SU-DHL-6 (cell line): ENCODE measurements at regions not wholly inside any gene's neighbourhood (a gene's known extent, or its start where the extent isn't known, plus 50 kb on each side); places are given as distances from the start of the nearest gene placed in this dataset.

Experiments
- H2AFZ ChIP-seq: fragments of 200-600 bp; sonication (generic); 2 replicates; pipeline ENCODE4 v1.6.1; 2014; ENCODE audit warnings: low read depth, mild to moderate bottlenecking, moderate library complexity, mixed read lengths, antibody characterized with exemption, low read length; ENCODE audit not compliant: severe bottlenecking
- H3F3A ChIP-seq: fragments of 200-600 bp; shearing (Covaris generic); 2 replicates; pipeline ENCODE4 v1.6.0; 2016; ENCODE audit warnings: antibody characterized with exemption, mild to moderate bottlenecking; ENCODE audit not compliant: insufficient read depth
- H3K27ac ChIP-seq: fragments of 200-600 bp; sonication (generic); 2 replicates; pipeline ENCODE4 v1.5.1; 2016; ENCODE audit warnings: low read depth, mild to moderate bottlenecking, low read length, moderate library complexity, mixed read lengths
- H3K27me3 ChIP-seq: fragments of 200-600 bp; sonication (generic), shearing (Covaris generic); 2 replicates; pipeline ENCODE4 v1.6.0; 2014; ENCODE audit warnings: mild to moderate bottlenecking, low read length
- H3K36me3 ChIP-seq: fragments of 200-600 bp; sonication (generic); 2 replicates; pipeline ENCODE4 v1.6.1; 2014; ENCODE audit warnings: mild to moderate bottlenecking, low read length, mixed read lengths
- H3K4me2 ChIP-seq: fragments of 300-600, 200-600 bp; shearing (Covaris generic), sonication (generic); 2 replicates; pipeline ENCODE4 v1.6.0; 2014; ENCODE audit warnings: low read length, low read depth, mild to moderate bottlenecking; ENCODE audit not compliant: poor library complexity, severe bottlenecking
- H3K4me3 ChIP-seq: fragments of 200-600 bp; sonication (generic); 2 replicates; pipeline ENCODE4 v1.5.1; 2014; ENCODE audit warnings: antibody characterized with exemption, low read length, mild to moderate bottlenecking, mixed read lengths; ENCODE audit not compliant: insufficient read depth, poor library complexity, severe bottlenecking
- H3K79me2 ChIP-seq: fragments of 200-600 bp; sonication (generic); 2 replicates; pipeline ENCODE4 v1.6.1; 2014; ENCODE audit warnings: mild to moderate bottlenecking, low read length, moderate library complexity; ENCODE audit not compliant: insufficient read depth
- H3K9ac ChIP-seq: fragments of 200-600 bp; sonication (generic); 2 replicates; pipeline ENCODE4 v1.7.0; 2014; ENCODE audit warnings: mild to moderate bottlenecking, low read length
- H3K9me2 ChIP-seq: fragments of 200-600 bp; sonication (generic); replicated peaks from 2 replicates; pipeline ENCODE4 v1.6.1; 2014; ENCODE audit warnings: low read length; ENCODE audit not compliant: insufficient read depth
- H3K9me3 ChIP-seq: fragments of 200-600 bp; sonication (generic); 2 replicates; pipeline ENCODE4 v1.6.1; 2014; ENCODE audit warnings: low read length, mixed read lengths; ENCODE audit not compliant: insufficient read depth
- H4K20me1 ChIP-seq: fragments of 200-600 bp; sonication (generic); 2 replicates; pipeline ENCODE4 v1.6.1; 2014; ENCODE audit warnings: low read depth, mild to moderate bottlenecking, antibody characterized with exemption, low read length, moderate library complexity, mixed read lengths
- EZH2phosphoT487 ChIP-seq: fragments of 200-600 bp; sonication (generic), shearing (Covaris generic); conservative IDR thresholded peaks from 2 replicates; pipeline ENCODE4 v1.6.1; 2018; ENCODE audit warnings: mild to moderate bottlenecking, antibody characterized with exemption, low read length, moderate library complexity, mixed read lengths
- TF ChIP-seq, protein P1 (sequence below): fragments of 200-600 bp; sonication (generic); IDR thresholded peaks from one replicate; pipeline ENCODE4 v1.5.1; 2017; ENCODE audit warnings: antibody characterized with exemption, mild to moderate bottlenecking, low read length, moderate library complexity; ENCODE audit not compliant: insufficient read depth, poor library complexity, severe bottlenecking

DNA sequence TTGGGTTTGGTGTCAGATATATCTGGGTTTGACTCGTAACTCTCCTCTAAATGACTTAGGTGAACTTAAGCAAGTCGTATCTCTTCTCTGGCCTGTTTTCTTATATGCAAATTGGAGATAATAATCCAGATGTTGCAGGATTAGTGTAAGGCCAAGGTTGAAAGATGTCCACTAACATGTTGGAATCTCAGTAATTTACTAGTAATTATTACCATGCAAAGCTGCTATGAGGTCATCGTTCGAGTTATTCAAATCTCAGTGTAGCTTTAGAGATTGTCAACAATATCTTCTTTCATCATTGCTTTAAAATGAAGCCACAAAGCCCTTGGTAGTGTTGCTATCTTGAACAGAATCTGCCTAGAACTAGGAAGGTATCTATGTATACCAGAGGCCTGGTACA, 437.7 kb upstream of the KLF4 start:
- H2AFZ ChIP-seq = no peak overlapping the region
- H3K79me2 ChIP-seq = no peaks in the 10 kb centered on the region
- no peak overlapping the region for H3K9ac ChIP-seq
- no peaks in the 10 kb centered on the region for H4K20me1 ChIP-seq
- no peaks in the 10 kb centered on the region for H3K9me2 ChIP-seq
- H3K9me3 ChIP-seq = no peaks in the 10 kb centered on the region
- no peaks in the 10 kb centered on the region for H3F3A ChIP-seq
- H3K36me3 ChIP-seq = no peaks in the 10 kb centered on the region
- H3K4me3 ChIP-seq = no peak overlapping the region
- H3K27ac ChIP-seq = no peak overlapping the region
- no peak overlapping the region for H3K4me2 ChIP-seq
- no peaks in the 10 kb centered on the region for H3K27me3 ChIP-seq
- TF ChIP-seq EZH2phosphoT487 = no peak
- TF ChIP-seq, protein P1, sequence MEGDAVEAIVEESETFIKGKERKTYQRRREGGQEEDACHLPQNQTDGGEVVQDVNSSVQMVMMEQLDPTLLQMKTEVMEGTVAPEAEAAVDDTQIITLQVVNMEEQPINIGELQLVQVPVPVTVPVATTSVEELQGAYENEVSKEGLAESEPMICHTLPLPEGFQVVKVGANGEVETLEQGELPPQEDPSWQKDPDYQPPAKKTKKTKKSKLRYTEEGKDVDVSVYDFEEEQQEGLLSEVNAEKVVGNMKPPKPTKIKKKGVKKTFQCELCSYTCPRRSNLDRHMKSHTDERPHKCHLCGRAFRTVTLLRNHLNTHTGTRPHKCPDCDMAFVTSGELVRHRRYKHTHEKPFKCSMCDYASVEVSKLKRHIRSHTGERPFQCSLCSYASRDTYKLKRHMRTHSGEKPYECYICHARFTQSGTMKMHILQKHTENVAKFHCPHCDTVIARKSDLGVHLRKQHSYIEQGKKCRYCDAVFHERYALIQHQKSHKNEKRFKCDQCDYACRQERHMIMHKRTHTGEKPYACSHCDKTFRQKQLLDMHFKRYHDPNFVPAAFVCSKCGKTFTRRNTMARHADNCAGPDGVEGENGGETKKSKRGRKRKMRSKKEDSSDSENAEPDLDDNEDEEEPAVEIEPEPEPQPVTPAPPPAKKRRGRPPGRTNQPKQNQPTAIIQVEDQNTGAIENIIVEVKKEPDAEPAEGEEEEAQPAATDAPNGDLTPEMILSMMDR = no peak

DNA sequence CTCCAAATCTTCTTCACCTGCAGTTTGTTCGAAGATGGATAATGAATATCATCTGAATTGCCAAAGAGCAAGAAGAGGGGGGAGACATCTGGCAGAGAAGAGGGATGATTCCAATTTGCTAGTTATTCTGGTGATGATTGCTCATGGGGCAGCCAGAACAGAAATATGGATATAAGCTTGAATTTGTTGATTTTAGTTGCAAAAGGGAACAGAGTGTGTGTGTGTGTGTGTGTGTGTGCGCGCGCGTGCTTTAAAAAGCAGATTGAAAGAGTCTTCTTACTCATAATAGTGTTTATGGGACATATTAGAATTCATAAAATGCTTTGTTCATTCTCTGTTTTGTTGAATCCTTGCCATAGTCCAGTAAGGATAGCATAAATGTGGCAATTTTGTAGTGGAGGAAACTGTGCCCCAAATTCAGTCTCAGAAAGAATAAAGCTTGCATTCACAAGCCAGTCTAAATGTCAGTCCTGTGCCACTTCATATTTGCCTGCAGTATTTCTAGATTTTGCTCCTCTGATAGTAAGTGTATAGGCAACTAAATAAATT, 436.3 kb upstream of the KLF4 start:
- no peak overlapping the region for H3K4me2 ChIP-seq
- no peaks in the 10 kb centered on the region for H3K27me3 ChIP-seq
- no peaks in the 10 kb centered on the region for H4K20me1 ChIP-seq
- H3K9me3 ChIP-seq = no peaks in the 10 kb centered on the region
- H3K9ac ChIP-seq = no peak overlapping the region
- no peaks in the 10 kb centered on the region for H3K79me2 ChIP-seq
- H3K9me2 ChIP-seq = no peaks in the 10 kb centered on the region
- no peak overlapping the region for H3K4me3 ChIP-seq
- TF ChIP-seq EZH2phosphoT487 = no peak
- TF ChIP-seq, protein P1 = no peak
- no peaks in the 10 kb centered on the region for H3K36me3 ChIP-seq
- H3F3A ChIP-seq = no peaks in the 10 kb centered on the region
- no peak overlapping the region for H2AFZ ChIP-seq
- H3K27ac ChIP-seq = no peak overlapping the region

DNA sequence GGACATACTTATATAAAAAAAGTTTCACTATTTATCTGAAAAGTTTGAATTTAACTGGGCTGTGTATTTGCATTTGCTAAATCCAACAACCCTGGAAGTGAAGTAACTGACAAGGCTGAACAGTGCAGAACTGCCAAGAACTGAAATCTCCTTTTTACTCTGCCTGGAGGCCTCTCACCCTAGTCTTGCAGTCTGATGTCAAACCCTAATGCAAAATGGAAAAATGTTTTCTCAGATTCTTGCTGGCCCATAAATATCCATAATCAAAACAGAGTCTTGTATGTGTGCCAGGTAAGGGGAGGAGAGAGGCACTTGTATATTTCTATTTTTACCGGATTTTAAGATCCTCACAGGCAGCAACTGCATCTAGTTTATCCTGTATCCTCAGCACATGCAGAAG, 432.7 kb upstream of the KLF4 start:
- no peaks in the 10 kb centered on the region for H3K79me2 ChIP-seq
- H3K27ac ChIP-seq = no peak overlapping the region
- no peaks in the 10 kb centered on the region for H3F3A ChIP-seq
- no peaks in the 10 kb centered on the region for H3K9me3 ChIP-seq
- no peaks in the 10 kb centered on the region for H3K27me3 ChIP-seq
- no peaks in the 10 kb centered on the region for H3K36me3 ChIP-seq
- H2AFZ ChIP-seq = no peak overlapping the region
- H3K4me3 ChIP-seq = no peak overlapping the region
- no peak overlapping the region for H3K9ac ChIP-seq
- H3K9me2 ChIP-seq = no peaks in the 10 kb centered on the region
- TF ChIP-seq, protein P1 = no peak
- TF ChIP-seq EZH2phosphoT487 = no peak
- H4K20me1 ChIP-seq = no peaks in the 10 kb centered on the region
- H3K4me2 ChIP-seq = no peak overlapping the region
